GM12878 (cell line): ENCODE measurements at regions not wholly inside any gene's neighbourhood (a gene's known extent, or its start where the extent isn't known, plus 50 kb on each side); places are given as distances from the start of the nearest gene placed in this dataset.

ENCODE experiments used
- ATAC-seq: fragments of 200-7000 bp; cut with Tn5 transposase; 3 replicates; pipeline ENCODE4 v1.9.1; 2020; ENCODE audit warnings: mild to moderate bottlenecking, moderate library complexity
- BruUV-seq: library from RNA; stranded (reverse); fragments of 400-500 nt; replicated peaks from 2 replicates; lab custom pipeline; 2021; lab: Mats Ljungman, UMichigan
- CTCF ChIA-PET: fragments of 300-600 bp; sonication (Branson Sonifier 250); formaldehyde crosslinking; extraction: SDS; loops from one replicate; lab custom pipeline; 2021; ENCODE audit warnings: inconsistent platforms; lab: Yijun Ruan, JAX
- POLR2A ChIA-PET: fragments of 350-600 bp; formaldehyde crosslinking; extraction: SDS; loops from one replicate; lab custom pipeline; 2021; ENCODE audit warnings: inconsistent platforms; lab: Charles Lee
- RAD21 ChIA-PET: fragments of 300-600 bp; sonication (Branson Sonifier 250); formaldehyde crosslinking; loops from one replicate; lab custom pipeline; 2023; ENCODE audit warnings: antibody characterized with exemption; ENCODE audit not compliant: unreplicated experiment; lab: Charles Lee
- SMC1A ChIA-PET: fragments of 300-600 bp; sonication (Branson Sonifier 250); formaldehyde crosslinking; loops from one replicate; lab custom pipeline; 2023; ENCODE audit not compliant: unreplicated experiment, uncharacterized antibody; lab: Charles Lee
- DNase-seq: peaks from one replicate; pipeline ENCODE4 v3.0.0-alpha.2; 2011; ENCODE audit warnings: low read depth, low spot score
- FAIRE-seq: peaks from 3 replicates; lab custom pipeline; 2011; peaks lifted over from hg19 to GRCh38; lab: Jason Lieb, UNC
- H2AFZ ChIP-seq: 2 replicates; pipeline ENCODE4 v1.6.0; 2011; ENCODE audit warnings: low read depth, low read length, control low read depth; ENCODE audit not compliant: control insufficient read depth
- H3K27ac ChIP-seq: 2 replicates; pipeline ENCODE4 v1.5.1; 2011; ENCODE audit warnings: control low read depth; ENCODE audit not compliant: control insufficient read depth, insufficient read depth
- H3K27me3 ChIP-seq, 2 experiments: replicated peaks in 1 of 2; 2 replicates each; pipeline versions ENCODE4 v1.6.0 to v1.6.1; 2011; ENCODE audit warnings: low read length in 1 of 2; ENCODE audit not compliant: control insufficient read depth in 2 of 2, insufficient read depth in 2 of 2
- H3K36me3 ChIP-seq, 2 experiments: 2 replicates each; pipeline ENCODE4 v1.5.1; 2011; ENCODE audit warnings: low read length in 1 of 2; ENCODE audit not compliant: control insufficient read depth in 2 of 2, insufficient read depth in 2 of 2
- H3K4me1 ChIP-seq: 2 replicates; pipeline ENCODE4 v1.6.1; 2011; ENCODE audit warnings: mild to moderate bottlenecking, low read length, moderate library complexity, mixed read lengths; ENCODE audit not compliant: control insufficient read depth, insufficient read depth
- H3K4me2 ChIP-seq: 2 replicates; pipeline ENCODE4 v1.6.0; 2011; ENCODE audit warnings: control low read depth; ENCODE audit not compliant: control insufficient read depth, insufficient read depth
- H3K4me3 ChIP-seq: fragments of 200-600 bp; sonication (generic); 2 replicates; pipeline ENCODE4 v1.5.1; 2016
- H3K79me2 ChIP-seq: 2 replicates; pipeline ENCODE4 v1.6.0; 2011; ENCODE audit warnings: low read length; ENCODE audit not compliant: control insufficient read depth, insufficient read depth
- H3K9ac ChIP-seq: 2 replicates; pipeline ENCODE4 v1.8.0; 2011; ENCODE audit warnings: low read length, control low read depth, mixed read lengths; ENCODE audit not compliant: control insufficient read depth, insufficient read depth
- H3K9me3 ChIP-seq: replicated peaks from 3 replicates; pipeline ENCODE4 v1.5.1; 2011; ENCODE audit warnings: mild to moderate bottlenecking, low read length; ENCODE audit not compliant: control insufficient read depth, insufficient read depth
- H4K20me1 ChIP-seq: 2 replicates; pipeline ENCODE4 v1.6.0; 2011; ENCODE audit not compliant: control insufficient read depth, insufficient read depth
- FOXK2 ChIP-seq: fragments of 450-650 bp; IDR thresholded peaks from 2 replicates; pipeline ENCODE4 v1.6.1; 2017; ENCODE audit warnings: mild to moderate bottlenecking, moderate library complexity
- HDAC2 ChIP-seq: fragments of 200-600 bp; sonication (generic); IDR thresholded peaks from 2 replicates; pipeline ENCODE4 v1.6.1; 2017
- HDAC6 ChIP-seq: fragments of 200-600 bp; sonication (generic); IDR thresholded peaks from one replicate; pipeline ENCODE4 v1.8.0; 2017; ENCODE audit warnings: antibody characterized with exemption; ENCODE audit not compliant: unreplicated experiment
- IRF3 ChIP-seq: fragments of 450-650 bp; IDR thresholded peaks from 2 replicates; pipeline ENCODE4 v1.6.1; 2014; ENCODE audit warnings: mild to moderate bottlenecking
- KLF5 ChIP-seq: fragments of 450-650 bp; IDR thresholded peaks from 2 replicates; pipeline ENCODE4 v1.6.1; 2014; ENCODE audit warnings: mild to moderate bottlenecking; ENCODE audit not compliant: partially characterized antibody
- RAD21 ChIP-seq: IDR thresholded peaks from 2 replicates; pipeline ENCODE4 v1.6.1; 2011; ENCODE audit warnings: mild to moderate bottlenecking, low read depth, low read length, moderate library complexity; ENCODE audit not compliant: insufficient read depth
- SMC3 ChIP-seq: IDR thresholded peaks from 2 replicates; pipeline ENCODE4 v1.6.1; 2011; ENCODE audit warnings: low read length, improper control_type of control experiment, borderline replicate concordance
- ZNF384 ChIP-seq: IDR thresholded peaks from 2 replicates; pipeline ENCODE4 v1.6.1; 2012; ENCODE audit warnings: low read depth, mild to moderate bottlenecking, low read length, improper control_type of control experiment, borderline replicate concordance
- WGBS: methylation state at CpG from one replicate; pipeline ENCODE4 v1.1.6; 2016; ENCODE audit warnings: low lambda C conversion rate; ENCODE audit not compliant: insufficient replicate concordance, insufficient coverage; ENCODE audit errors: missing lambda C conversion rate; 5-methylcytosine and 5-hydroxymethylcytosine counted together
- in situ Hi-C: fragments of 300-500 bp; cut with MboI; formaldehyde crosslinking; loops from 9 replicates; pipeline ENCODE4 v1.14.3; 2018; ENCODE audit warnings: mixed read lengths
- intact Hi-C: fragments of 100-400 bp; cut with micrococcal nuclease; formaldehyde crosslinking; loops from one replicate; pipeline ENCODE4 v1.14.2; 2022; ENCODE audit not compliant: unreplicated experiment
- TF ChIP-seq, protein P1 (sequence below): IDR thresholded peaks from 2 replicates; pipeline ENCODE4 v1.6.1; 2011; ENCODE audit warnings: low read depth, mild to moderate bottlenecking, low read length, moderate library complexity, borderline replicate concordance; ENCODE audit errors: extremely low read depth
- TF ChIP-seq, protein P2 (sequence below), 3 experiments: IDR thresholded peaks in 2 of 3; conservative IDR thresholded peaks in 1 of 3; 2 replicates each; pipeline ENCODE4 v1.5.1; 2011; ENCODE audit warnings: low read depth in 3 of 3, low read length in 3 of 3, mild to moderate bottlenecking in 3 of 3, control low read depth in 2 of 3, moderate library complexity in 2 of 3, inconsistent platforms in 1 of 3, mixed read lengths in 1 of 3; ENCODE audit not compliant: control insufficient read depth in 2 of 3, insufficient read depth in 1 of 3; ENCODE audit errors: extremely low read depth in 1 of 3

- TF ChIP-seq, protein P1, sequence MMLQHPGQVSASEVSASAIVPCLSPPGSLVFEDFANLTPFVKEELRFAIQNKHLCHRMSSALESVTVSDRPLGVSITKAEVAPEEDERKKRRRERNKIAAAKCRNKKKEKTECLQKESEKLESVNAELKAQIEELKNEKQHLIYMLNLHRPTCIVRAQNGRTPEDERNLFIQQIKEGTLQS: no peak
- TF ChIP-seq FOXK2: no peak
- TF ChIP-seq HDAC2: no peak
- TF ChIP-seq IRF3: no peak
- no peak for TF ChIP-seq SMC3
- TF ChIP-seq KLF5: no peak
- TF ChIP-seq HDAC6: no peak
Measured at GRCh38 chr21:27703791-27704190, 736.9 kb upstream of the ADAMTS5 start (continued).

DNA sequence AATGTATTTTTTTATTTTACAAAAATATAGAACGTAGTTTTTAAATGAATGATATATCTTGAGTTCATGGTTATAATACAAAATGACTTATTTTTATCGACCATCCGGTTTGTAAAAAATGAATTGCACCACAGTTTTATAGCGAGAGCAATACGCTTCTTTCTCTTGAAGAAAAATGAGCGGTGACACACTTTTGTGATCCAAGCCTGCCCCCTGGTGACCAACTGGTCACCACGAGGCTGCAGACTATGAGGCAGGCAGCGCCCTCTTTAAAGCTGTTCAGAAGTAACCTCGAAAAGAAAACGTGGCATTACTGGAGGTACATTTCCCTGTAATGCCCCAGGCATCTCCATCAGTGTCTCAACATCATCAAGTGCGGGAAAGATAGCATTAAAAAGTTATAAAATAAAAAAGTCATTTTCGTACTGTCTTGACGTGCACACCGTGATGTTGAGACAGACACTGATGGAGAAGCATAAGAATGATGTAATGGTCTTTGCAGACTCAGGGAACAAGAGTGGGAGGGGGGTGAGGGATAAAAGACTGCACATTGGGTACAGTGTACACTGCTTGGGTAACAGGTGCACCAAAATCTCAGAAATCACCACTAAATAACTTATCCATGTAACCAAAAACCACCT is 734.2 kb upstream of the ADAMTS5 start:
- Histone ChIP-seq H3K4me2 (no peak overlapping the region), H3K36me3 (no peaks in the 10 kb centered on the region), H3K79me2 (no peaks in the 10 kb centered on the region), H3K4me1 (no peaks in the 10 kb centered on the region), H3K27ac (no peak overlapping the region), H3K27me3 (no peaks in the 10 kb centered on the region), H2AFZ (no peak overlapping the region), H3K9ac (no peak overlapping the region), H4K20me1 (no peaks in the 10 kb centered on the region), H3K9me3 (no peaks in the 10 kb centered on the region), H3K4me3 (no peak overlapping the region)
- ChIA-PET CTCF (interaction anchor here (1.1 to 2.1 kb wide), 2 partner anchors 851 to 1044 kb away, joined by 4 to 10 read pairs; no protein-coding TSS in a partner anchor), SMC1A (no interaction called here), POLR2A (no interaction called here), RAD21 (no interaction called here)
- in situ Hi-C loops (loop anchor here (10.0 kb wide), 1 partner anchor 846 kb away; no protein-coding TSS in a partner anchor), intact Hi-C loops (loop anchor here (1.0 kb wide), 1 partner anchor 851 kb away; no protein-coding TSS in a partner anchor)
- TF ChIP-seq RAD21 (peak; percentile 62), ZNF384 (no peak), SMC3 (peak; percentile 44; the same call in 1 of the 2 replicates)
- TF ChIP-seq, protein P2, sequence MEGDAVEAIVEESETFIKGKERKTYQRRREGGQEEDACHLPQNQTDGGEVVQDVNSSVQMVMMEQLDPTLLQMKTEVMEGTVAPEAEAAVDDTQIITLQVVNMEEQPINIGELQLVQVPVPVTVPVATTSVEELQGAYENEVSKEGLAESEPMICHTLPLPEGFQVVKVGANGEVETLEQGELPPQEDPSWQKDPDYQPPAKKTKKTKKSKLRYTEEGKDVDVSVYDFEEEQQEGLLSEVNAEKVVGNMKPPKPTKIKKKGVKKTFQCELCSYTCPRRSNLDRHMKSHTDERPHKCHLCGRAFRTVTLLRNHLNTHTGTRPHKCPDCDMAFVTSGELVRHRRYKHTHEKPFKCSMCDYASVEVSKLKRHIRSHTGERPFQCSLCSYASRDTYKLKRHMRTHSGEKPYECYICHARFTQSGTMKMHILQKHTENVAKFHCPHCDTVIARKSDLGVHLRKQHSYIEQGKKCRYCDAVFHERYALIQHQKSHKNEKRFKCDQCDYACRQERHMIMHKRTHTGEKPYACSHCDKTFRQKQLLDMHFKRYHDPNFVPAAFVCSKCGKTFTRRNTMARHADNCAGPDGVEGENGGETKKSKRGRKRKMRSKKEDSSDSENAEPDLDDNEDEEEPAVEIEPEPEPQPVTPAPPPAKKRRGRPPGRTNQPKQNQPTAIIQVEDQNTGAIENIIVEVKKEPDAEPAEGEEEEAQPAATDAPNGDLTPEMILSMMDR (IDR thresholded peaks at IDR 0.05 in 2 of 3, conservative IDR thresholded peaks at IDR 0.05 in 1 of 3; ENCODE audit: control insufficient read depth in 2 of 3, extremely low read depth in 1 of 3, insufficient read depth in 1 of 3, low read depth in 3 of 3, low read length in 3 of 3): peak; percentile 23 to 48 (median 24); a peak in 4 of 6 replicates
- peak; percentile 38; the same call in 1 of the 3 replicates for ATAC-seq
- DNase-seq: no peak
- FAIRE-seq: no peak
- WGBS: 17% methylated on average over 14 of the region's 14 CpGs
- no TSS peak for BruUV-seq
